ENCODE measurements at regions not wholly inside any gene's neighbourhood (a gene's known extent, or its start where the extent isn't known, plus 50 kb on each side); places are given as distances from the start of the nearest gene placed in this dataset.

- Histone ChIP-seq H3K4me2 (ENCODE audit: low read length, poor library complexity, severe bottlenecking) (no peak overlapping the region), H2BK5ac (ENCODE audit: low read depth, low read length, poor library complexity, severe bottlenecking) (no peak overlapping the region), H3K23ac (ENCODE audit: low read length in 2 of 2) (no peak overlapping the region), H3K9me3 (ENCODE audit: control insufficient read depth, low read length) (no peaks in the 10 kb centered on the region), H3K4me3 (ENCODE audit: insufficient read depth in 1 of 2, low read depth in 1 of 2, low read length in 2 of 2) (no peak overlapping the region), H3K4ac (ENCODE audit: low read depth in 1 of 2, low read length in 2 of 2) (no peak overlapping the region), H2BK12ac (ENCODE audit: low read length in 2 of 2) (no peak overlapping the region), H2BK15ac (ENCODE audit: low read depth, poor library complexity, severe bottlenecking) (no peak overlapping the region), H2AFZ (ENCODE audit: low read depth, low read length) (no peak overlapping the region), H2BK120ac (ENCODE audit: low read depth, low read length) (no peak overlapping the region), H3K36me3 (ENCODE audit: control insufficient read depth in 1 of 2, insufficient read depth in 2 of 2, low read depth in 1 of 2, low read length in 2 of 2) (no peaks in the 10 kb centered on the region), H3K27me3 (ENCODE audit: control insufficient read depth in 1 of 2, insufficient read depth in 1 of 2, low read length in 2 of 2) (no peaks in the 10 kb centered on the region), H3K14ac (ENCODE audit: low read length in 2 of 2) (no peak overlapping the region), H3K79me1 (replicated peaks; ENCODE audit: low read length, poor library complexity, severe bottlenecking) (no peaks in the 10 kb centered on the region), H2AK5ac (ENCODE audit: low read length, severe bottlenecking) (no peak overlapping the region), H3K4me1 (ENCODE audit: control insufficient read depth, insufficient read depth, low read depth, low read length) (no peaks in the 10 kb centered on the region), H3K18ac (ENCODE audit: low read depth in 1 of 2, low read length in 2 of 2) (no peak overlapping the region), H4K91ac (ENCODE audit: low read length) (no peak overlapping the region), H4K8ac (ENCODE audit: low read length) (no peak overlapping the region), H3K27ac (ENCODE audit: low read length, poor library complexity, severe bottlenecking) (no peak overlapping the region), H3K9ac (ENCODE audit: low read length) (no peak overlapping the region)
- 84% methylated on average over 2 of the region's 2 CpGs for WGBS
- DNase-seq = no peak
Measured at GRCh38 chr4:19547463-19547862, 704.2 kb upstream of the SLIT2 start.

- Histone ChIP-seq H2BK12ac (ENCODE audit: low read length in 2 of 2) (no peak overlapping the region), H4K91ac (ENCODE audit: low read length) (no peak overlapping the region), H2AFZ (ENCODE audit: low read depth, low read length) (no peak overlapping the region)
Measured at GRCh38 chr4:19544446-19545125, 707.1 kb upstream of the SLIT2 start.

GRCh38 chr4:19540859-19541540, 710.7 kb upstream of the SLIT2 start:
- Histone ChIP-seq H3K9ac (ENCODE audit: low read length) (no peak overlapping the region), H3K18ac (ENCODE audit: low read depth in 1 of 2, low read length in 2 of 2) (no peak overlapping the region), H4K8ac (ENCODE audit: low read length) (no peak overlapping the region), H3K4me3 (ENCODE audit: insufficient read depth in 1 of 2, low read depth in 1 of 2, low read length in 2 of 2) (no peak overlapping the region), H3K27ac (ENCODE audit: low read length, poor library complexity, severe bottlenecking) (no peak overlapping the region), H3K36me3 (ENCODE audit: control insufficient read depth in 1 of 2, insufficient read depth in 2 of 2, low read depth in 1 of 2, low read length in 2 of 2) (no peaks in the 10 kb centered on the region), H3K14ac (ENCODE audit: low read length in 2 of 2) (no peak overlapping the region), H2BK15ac (ENCODE audit: low read depth, poor library complexity, severe bottlenecking) (no peak overlapping the region), H3K4me2 (ENCODE audit: low read length, poor library complexity, severe bottlenecking) (no peak overlapping the region), H3K4ac (ENCODE audit: low read depth in 1 of 2, low read length in 2 of 2) (no peak overlapping the region), H2BK5ac (ENCODE audit: low read depth, low read length, poor library complexity, severe bottlenecking) (no peak overlapping the region), H3K4me1 (ENCODE audit: control insufficient read depth, insufficient read depth, low read depth, low read length) (no peaks in the 10 kb centered on the region), H3K27me3 (ENCODE audit: control insufficient read depth in 1 of 2, insufficient read depth in 1 of 2, low read length in 2 of 2) (no peaks in the 10 kb centered on the region), H2BK12ac (ENCODE audit: low read length in 2 of 2) (no peak overlapping the region), H3K23ac (ENCODE audit: low read length in 2 of 2) (no peak overlapping the region), H2BK120ac (ENCODE audit: low read depth, low read length) (no peak overlapping the region), H3K79me1 (replicated peaks; ENCODE audit: low read length, poor library complexity, severe bottlenecking) (no peaks in the 10 kb centered on the region), H2AK5ac (ENCODE audit: low read length, severe bottlenecking) (no peak overlapping the region), H4K91ac (ENCODE audit: low read length) (no peak overlapping the region), H2AFZ (ENCODE audit: low read depth, low read length) (no peak overlapping the region), H3K9me3 (ENCODE audit: control insufficient read depth, low read length) (no peaks in the 10 kb centered on the region)
- DNase-seq = no peak
- 82% methylated on average over 1 of the region's 6 CpGs for WGBS

More at GRCh38 chr4:19544446-19545125, 707.1 kb upstream of the SLIT2 start:
- Histone ChIP-seq H3K23ac (ENCODE audit: low read length in 2 of 2) (no peak overlapping the region), H3K4ac (ENCODE audit: low read depth in 1 of 2, low read length in 2 of 2) (no peak overlapping the region), H3K14ac (ENCODE audit: low read length in 2 of 2) (no peak overlapping the region), H3K4me3 (ENCODE audit: insufficient read depth in 1 of 2, low read depth in 1 of 2, low read length in 2 of 2) (no peak overlapping the region), H2BK5ac (ENCODE audit: low read depth, low read length, poor library complexity, severe bottlenecking) (no peak overlapping the region), H3K36me3 (ENCODE audit: control insufficient read depth in 1 of 2, insufficient read depth in 2 of 2, low read depth in 1 of 2, low read length in 2 of 2) (no peaks in the 10 kb centered on the region), H3K27ac (ENCODE audit: low read length, poor library complexity, severe bottlenecking) (no peak overlapping the region), H3K79me1 (replicated peaks; ENCODE audit: low read length, poor library complexity, severe bottlenecking) (no peaks in the 10 kb centered on the region), H3K27me3 (ENCODE audit: control insufficient read depth in 1 of 2, insufficient read depth in 1 of 2, low read length in 2 of 2) (no peaks in the 10 kb centered on the region), H2BK15ac (ENCODE audit: low read depth, poor library complexity, severe bottlenecking) (no peak overlapping the region), H3K9ac (ENCODE audit: low read length) (no peak overlapping the region), H2BK120ac (ENCODE audit: low read depth, low read length) (no peak overlapping the region), H3K4me1 (ENCODE audit: control insufficient read depth, insufficient read depth, low read depth, low read length) (no peaks in the 10 kb centered on the region), H3K9me3 (ENCODE audit: control insufficient read depth, low read length) (no peaks in the 10 kb centered on the region), H2AK5ac (ENCODE audit: low read length, severe bottlenecking) (no peak overlapping the region), H3K4me2 (ENCODE audit: low read length, poor library complexity, severe bottlenecking) (no peak overlapping the region), H4K8ac (ENCODE audit: low read length) (no peak overlapping the region), H3K18ac (ENCODE audit: low read depth in 1 of 2, low read length in 2 of 2) (no peak overlapping the region)
- 93% methylated on average over 2 of the region's 4 CpGs for WGBS
- DNase-seq = no peak

GRCh38 chr4:19539201-19539600, 712.5 kb upstream of the SLIT2 start:
- WGBS = 52% methylated on average over 2 of the region's 3 CpGs
- no peaks in the 10 kb centered on the region for H3K36me3 ChIP-seq (ENCODE audit: control insufficient read depth in 1 of 2, insufficient read depth in 2 of 2, low read depth in 1 of 2, low read length in 2 of 2)
- H3K23ac ChIP-seq (ENCODE audit: low read length in 2 of 2) = no peak overlapping the region
- no peak overlapping the region for H2BK5ac ChIP-seq (ENCODE audit: low read depth, low read length, poor library complexity, severe bottlenecking)
- DNase-seq = no peak
- no peaks in the 10 kb centered on the region for H3K9me3 ChIP-seq (ENCODE audit: control insufficient read depth, low read length)
- no peak overlapping the region for H3K4me2 ChIP-seq (ENCODE audit: low read length, poor library complexity, severe bottlenecking)
- no peaks in the 10 kb centered on the region for H3K4me1 ChIP-seq (ENCODE audit: control insufficient read depth, insufficient read depth, low read depth, low read length)
- H3K79me1 ChIP-seq (replicated peaks; ENCODE audit: low read length, poor library complexity, severe bottlenecking) = no peaks in the 10 kb centered on the region
- no peak overlapping the region for H3K9ac ChIP-seq (ENCODE audit: low read length)
- H3K18ac ChIP-seq (ENCODE audit: low read depth in 1 of 2, low read length in 2 of 2) = no peak overlapping the region
- no peak overlapping the region for H2BK12ac ChIP-seq (ENCODE audit: low read length in 2 of 2)
- no peak overlapping the region for H4K8ac ChIP-seq (ENCODE audit: low read length)
- no peak overlapping the region for H2AFZ ChIP-seq (ENCODE audit: low read depth, low read length)
- H2AK5ac ChIP-seq (ENCODE audit: low read length, severe bottlenecking) = no peak overlapping the region
- H2BK15ac ChIP-seq (ENCODE audit: low read depth, poor library complexity, severe bottlenecking) = no peak overlapping the region
- no peak overlapping the region for H3K4me3 ChIP-seq (ENCODE audit: insufficient read depth in 1 of 2, low read depth in 1 of 2, low read length in 2 of 2)
- no peak overlapping the region for H3K27ac ChIP-seq (ENCODE audit: low read length, poor library complexity, severe bottlenecking)
- H3K4ac ChIP-seq (ENCODE audit: low read depth in 1 of 2, low read length in 2 of 2) = no peak overlapping the region
- no peak overlapping the region for H3K14ac ChIP-seq (ENCODE audit: low read length in 2 of 2)
- H4K91ac ChIP-seq (ENCODE audit: low read length) = no peak overlapping the region
- H3K27me3 ChIP-seq (ENCODE audit: control insufficient read depth in 1 of 2, insufficient read depth in 1 of 2, low read length in 2 of 2) = no peaks in the 10 kb centered on the region
- H2BK120ac ChIP-seq (ENCODE audit: low read depth, low read length) = no peak overlapping the region

All from mesenchymal stem cell (in vitro differentiated cells and primary cell).